T-helper 2 cell (primary cell): ENCODE measurements at regions not wholly inside any gene's neighbourhood (a gene's known extent, or its start where the extent isn't known, plus 50 kb on each side); places are given as distances from the start of the nearest gene placed in this dataset.
A peak's percentile ranks its signal among the peaks of the same experiment; 100 is the strongest.

Experiments
- DNase-seq, 5 experiments: peaks; one replicate each; pipeline versions ENCODE4 v3.0.0 to v3.0.0-alpha.2; 2012 to 2022

- DNase-seq: peak in 1 of 5 experiments; percentile 29
Observed at GRCh38 chr3:193780810-193781478, 187.9 kb downstream of the OPA1 start.

- DNase-seq: no peak
Observed at GRCh38 chr3:193782276-193782647, 189.3 kb downstream of the OPA1 start.

- no peak for DNase-seq
Observed at GRCh38 chr3:193782747-193783146, 189.7 kb downstream of the OPA1 start.

- DNase-seq: no peak
Observed at GRCh38 chr3:193783166-193783896, 190.3 kb downstream of the OPA1 start.

GRCh38 chr3:193784822-193785221, 191.8 kb downstream of the OPA1 start:
- no peak for DNase-seq

GRCh38 chr3:193787496-193787870, 194.5 kb downstream of the OPA1 start:
- no peak for DNase-seq

GRCh38 chr3:193788189-193788991, 195.4 kb downstream of the OPA1 start:
- peak in 1 of 5 experiments; percentile 27 for DNase-seq

GRCh38 chr3:193789455-193789854, 196.4 kb downstream of the OPA1 start:
- DNase-seq: no peak

- no peak for DNase-seq
Observed at GRCh38 chr3:193790086-193790990, 197.3 kb downstream of the OPA1 start.

- DNase-seq: no peak
Observed at GRCh38 chr3:193791041-193792032, 198.3 kb downstream of the OPA1 start.

- no peak for DNase-seq
Observed at GRCh38 chr3:193793123-193793522, 200.1 kb downstream of the OPA1 start.

- DNase-seq: no peak
Observed at GRCh38 chr3:193794002-193794881, 201.2 kb downstream of the OPA1 start.

GRCh38 chr3:193795062-193795690, 202.2 kb downstream of the OPA1 start:
- DNase-seq: no peak

- DNase-seq: no peak
Observed at GRCh38 chr3:193796089-193796488, 203.1 kb downstream of the OPA1 start.

GRCh38 chr3:193797566-193797965, 204.6 kb downstream of the OPA1 start:
- no peak for DNase-seq

- no peak for DNase-seq
Observed at GRCh38 chr3:193798051-193798450, 205.0 kb downstream of the OPA1 start.

- no peak for DNase-seq
Observed at GRCh38 chr3:193800138-193801043, 207.4 kb downstream of the OPA1 start.

- no peak for DNase-seq
Observed at GRCh38 chr3:193801097-193801496, 208.1 kb downstream of the OPA1 start.

GRCh38 chr3:193803288-193803687, 210.3 kb downstream of the OPA1 start:
- no peak for DNase-seq
